GM21619 (cell line): ENCODE measurements at regions not wholly inside any gene's neighbourhood (a gene's known extent, or its start where the extent isn't known, plus 50 kb on each side); places are given as distances from the start of the nearest gene placed in this dataset.
"Not testable (repeated sequence)": the region's sequence is repeated elsewhere in the genome, so short reads cannot be mapped to it uniquely, and the experiment has no call there.

ENCODE experiments used
- ATAC-seq: cut with Tn5 transposase; IDR thresholded peaks from one replicate; pipeline ENCODE4 v1.9.1; 2021; ENCODE audit not compliant: unreplicated experiment

DNA sequence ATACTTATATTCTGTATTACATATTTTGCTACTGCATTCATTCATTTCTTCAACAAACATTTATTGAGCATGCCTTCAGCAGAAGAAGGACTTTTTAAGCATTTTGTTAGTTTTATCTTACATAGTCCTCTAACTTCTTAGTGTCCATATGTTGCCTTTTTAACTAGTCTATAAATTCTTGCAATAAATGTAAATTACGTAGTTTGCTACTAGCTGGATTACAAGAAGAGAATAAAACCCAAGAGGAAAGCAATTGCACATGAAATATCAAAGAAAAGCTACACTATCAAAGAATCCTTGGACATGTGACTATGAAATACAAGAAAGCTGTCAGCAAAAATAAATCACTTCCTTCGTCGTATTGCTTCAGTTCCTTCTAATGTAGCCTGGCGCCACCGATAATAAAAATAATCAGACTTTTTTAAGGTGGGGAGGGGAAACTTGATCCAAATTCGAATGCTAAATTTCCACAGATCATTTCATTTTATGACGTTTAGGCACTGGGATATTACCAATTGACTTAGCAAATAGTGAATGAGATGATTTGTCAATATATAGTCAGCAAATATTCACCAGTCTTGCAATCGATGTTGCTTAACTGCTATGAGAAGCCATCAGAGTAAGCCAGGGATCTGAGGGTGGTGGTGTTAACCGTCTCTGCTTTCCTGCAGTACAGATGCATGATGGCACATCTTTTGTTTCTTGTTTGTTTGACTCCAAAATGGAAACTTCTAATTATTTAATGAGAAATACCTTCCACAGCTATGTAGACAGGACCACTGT, 258.7 kb upstream of the EXOC2 start:
- no peak for ATAC-seq

DNA sequence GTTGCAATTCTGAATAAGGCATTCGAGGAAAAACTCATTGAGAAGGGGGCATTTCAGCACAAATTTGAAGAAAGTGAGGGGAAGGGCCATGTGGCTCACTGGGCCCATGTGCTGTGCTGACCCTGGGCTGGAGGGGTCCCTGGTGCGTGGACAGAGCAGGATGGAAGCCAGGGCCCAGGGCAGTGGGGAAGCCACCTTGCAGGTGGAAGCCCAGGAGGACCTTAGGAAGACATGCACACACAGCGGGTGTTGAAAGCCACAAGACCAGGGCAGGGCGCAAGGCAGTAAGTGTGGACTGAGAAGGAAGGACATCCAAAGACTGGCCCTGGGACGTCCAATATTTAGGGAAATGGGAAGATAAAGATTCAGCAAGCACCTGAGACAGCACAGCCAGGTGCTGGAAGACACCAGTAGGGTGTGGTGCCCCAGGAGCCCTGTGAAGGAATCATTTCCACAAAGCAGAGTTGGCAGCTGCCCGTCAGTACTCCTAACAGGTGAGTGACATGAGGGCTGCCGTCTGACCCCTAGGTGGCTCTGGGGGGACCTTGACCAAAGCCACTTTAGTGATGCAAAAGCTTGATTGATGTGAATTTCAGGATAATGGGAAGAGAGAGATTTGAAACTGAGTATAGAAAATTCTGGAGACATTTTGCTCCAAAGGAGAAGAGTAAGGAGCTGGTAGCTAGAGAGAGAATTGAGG, 254.4 kb upstream of the EXOC2 start:
- ATAC-seq: no peak

DNA sequence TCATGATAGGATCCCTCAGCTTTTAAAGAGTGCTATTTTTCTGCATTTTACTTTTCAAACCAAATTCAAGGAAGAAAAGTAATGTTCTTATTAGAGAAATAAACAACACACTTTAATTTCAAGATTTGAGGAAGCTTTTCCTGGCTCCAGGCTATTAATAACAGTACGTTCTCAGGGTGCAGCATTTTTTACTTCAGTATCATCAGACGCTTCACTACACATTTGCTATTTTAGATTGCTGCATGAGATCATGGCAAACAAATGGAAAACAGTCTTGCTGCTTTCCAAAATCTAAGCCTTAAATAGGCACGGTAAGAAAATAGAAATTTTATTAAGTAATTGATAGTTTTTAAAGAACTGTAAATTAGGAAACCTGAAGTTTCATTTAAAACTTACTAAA, 253.6 kb upstream of the EXOC2 start:
- no peak for ATAC-seq

DNA sequence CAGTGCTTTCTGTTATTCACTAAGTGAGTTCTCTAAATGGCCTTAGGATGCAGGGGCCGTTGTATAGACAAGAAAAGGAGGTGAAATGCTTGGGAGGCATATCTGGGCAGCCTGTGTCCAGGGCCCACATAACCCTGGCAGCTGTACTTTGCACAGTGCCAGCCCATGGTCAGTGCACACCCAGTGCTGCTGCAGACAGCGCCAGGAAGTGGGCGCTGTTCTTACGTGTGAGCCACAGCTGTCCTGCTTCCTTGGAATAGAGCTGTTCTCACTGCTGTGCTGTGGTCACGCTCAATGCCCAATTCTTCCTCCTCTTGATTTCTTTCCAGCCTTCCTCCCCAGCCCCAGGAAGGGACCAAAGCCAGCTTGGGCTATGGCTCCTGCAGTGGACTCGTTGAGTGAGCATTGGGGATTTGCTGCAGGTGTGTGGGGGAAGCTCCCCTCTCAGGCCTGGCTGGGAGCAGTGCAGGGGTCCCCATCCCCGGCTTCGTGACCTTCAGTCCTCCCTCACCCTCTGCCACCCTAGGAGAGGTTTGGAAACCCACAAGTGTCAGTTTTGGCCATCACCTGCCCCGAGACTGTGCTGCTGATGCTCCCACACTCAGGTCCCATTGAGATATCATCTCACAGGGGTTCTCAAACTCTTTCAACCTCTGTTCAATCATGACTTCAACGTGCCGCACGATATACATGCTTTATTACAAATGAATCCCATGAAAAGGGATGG, 246.8 kb upstream of the EXOC2 start:
- no peak for ATAC-seq

DNA sequence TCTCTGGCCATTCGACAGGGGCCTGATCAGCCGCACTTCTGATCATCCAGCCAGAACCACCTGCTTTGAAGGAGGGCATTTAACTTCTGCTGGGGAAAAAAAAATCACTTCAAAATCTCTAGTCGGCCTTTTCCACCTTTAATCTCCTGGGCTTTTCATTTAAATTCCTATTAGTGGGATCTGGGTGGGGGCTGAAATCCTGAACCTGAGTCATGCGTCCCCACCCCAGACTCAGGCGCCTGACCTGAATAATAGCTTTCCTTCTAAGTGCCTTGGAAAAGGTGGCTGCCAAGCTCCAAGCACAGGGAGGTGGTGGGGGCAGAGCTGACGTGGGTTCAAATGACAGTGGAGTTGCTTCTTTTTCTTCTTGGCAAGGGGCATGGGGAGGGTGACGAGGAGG, 246.0 kb upstream of the EXOC2 start:
- ATAC-seq: no peak

DNA sequence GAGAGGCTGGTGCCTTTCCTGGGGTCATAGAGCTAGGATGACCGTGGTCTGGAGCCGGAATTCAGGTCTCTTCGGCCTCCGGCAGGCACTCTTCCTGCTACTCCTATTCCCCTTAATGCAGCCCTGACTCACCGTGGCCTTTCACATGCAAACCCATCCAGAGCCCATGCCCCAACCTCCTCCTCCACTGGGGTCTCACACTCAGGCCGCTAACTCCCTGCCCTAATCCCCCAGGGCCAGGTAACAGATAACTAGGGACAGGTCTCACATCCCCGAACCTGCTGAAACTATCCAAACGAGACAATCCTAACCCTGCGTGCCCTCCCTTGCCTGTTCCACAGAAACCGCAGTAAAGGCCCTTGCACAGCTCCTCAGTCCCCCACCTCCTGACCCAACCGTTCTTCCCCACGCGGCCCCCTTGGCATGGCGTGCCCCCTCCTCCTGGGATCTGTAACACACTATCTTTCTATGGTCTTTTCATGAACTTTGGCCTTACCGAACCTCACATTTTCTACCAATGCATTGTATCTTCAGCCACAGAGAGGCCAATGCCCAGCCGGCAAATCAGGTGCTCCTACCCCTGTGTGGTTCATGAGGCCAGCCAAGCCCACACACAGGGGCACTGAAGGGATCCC, 245.4 kb upstream of the EXOC2 start:
- ATAC-seq: no peak

DNA sequence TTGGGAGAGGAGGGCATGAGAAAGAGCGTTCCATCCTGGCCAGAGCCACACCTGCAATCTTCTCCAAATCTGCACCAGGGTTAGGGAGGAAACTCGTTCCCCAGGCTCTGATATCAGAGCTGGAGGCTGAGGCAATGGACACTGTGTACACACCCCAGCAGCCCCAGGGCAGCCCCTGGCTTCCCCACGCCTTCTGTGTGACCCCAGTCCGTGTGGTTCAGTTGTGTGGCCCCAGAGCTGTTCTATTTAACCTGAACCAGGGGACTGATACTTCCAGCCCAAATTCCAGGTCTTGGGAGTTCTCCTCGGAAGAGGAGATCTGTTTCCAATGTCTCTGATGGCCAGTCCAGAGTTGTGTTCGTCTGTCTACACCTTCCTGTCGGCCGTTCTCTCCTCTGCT, 242.6 kb upstream of the EXOC2 start:
- no peak for ATAC-seq

DNA sequence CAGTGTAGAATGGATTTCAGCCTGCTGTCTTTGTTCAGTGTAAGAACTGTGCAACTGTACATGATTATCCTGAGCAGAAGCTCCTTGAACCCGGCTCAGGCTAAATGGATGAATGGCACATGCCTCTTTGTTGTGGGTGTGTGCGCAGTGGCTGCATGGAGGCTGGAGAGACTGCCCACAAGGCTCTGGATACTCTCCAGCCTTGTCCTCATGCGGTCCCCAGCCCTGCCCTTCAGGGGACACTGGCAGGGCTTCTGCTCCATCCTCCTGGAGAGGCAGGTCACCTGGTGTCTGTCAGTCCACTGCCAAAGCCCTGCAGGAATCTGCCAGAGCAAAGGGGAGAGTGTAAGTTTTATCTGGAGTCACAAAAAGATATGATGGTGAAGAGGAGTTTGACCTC, 241.7 kb upstream of the EXOC2 start:
- no peak for ATAC-seq

DNA sequence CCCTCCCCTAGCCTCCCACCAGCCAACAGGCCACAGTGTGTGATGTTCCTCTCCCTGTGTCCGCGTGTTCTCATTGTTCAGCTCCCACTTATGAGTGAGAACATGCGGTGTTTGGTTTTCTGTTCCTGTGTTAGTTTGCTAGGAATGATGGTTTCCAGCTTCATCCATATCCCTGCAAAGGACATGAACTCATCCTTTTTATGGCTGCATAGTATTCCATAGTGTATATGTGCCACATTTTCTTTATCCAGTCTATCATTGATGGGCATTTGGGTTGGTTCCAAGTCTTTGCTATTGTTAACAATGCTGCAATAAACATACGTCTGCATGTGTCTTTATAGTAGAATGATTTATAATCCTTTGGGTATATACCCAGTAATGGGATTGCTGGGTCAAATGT, 239.0 kb upstream of the EXOC2 start:
- not testable (repeated sequence) for ATAC-seq

DNA sequence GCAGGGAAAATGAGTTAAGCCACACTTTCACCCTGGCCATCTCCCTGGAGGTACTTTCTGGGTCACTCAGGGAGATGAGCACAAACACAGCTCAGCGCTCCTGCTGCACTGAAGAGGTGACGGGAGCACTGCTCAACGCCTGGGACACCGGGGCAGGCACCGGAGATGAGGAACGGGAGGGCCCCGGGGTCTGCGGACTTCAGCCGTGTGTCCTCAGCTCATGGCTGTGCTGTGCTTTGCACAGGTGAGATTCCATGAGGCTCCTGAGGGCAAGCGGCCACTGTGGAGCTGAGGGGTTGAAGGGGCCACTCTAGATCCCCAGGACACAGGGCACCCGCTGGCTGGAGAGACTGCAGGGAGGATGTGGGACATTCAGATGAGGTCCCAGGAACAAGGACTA, 234.2 kb upstream of the EXOC2 start:
- no peak for ATAC-seq

DNA sequence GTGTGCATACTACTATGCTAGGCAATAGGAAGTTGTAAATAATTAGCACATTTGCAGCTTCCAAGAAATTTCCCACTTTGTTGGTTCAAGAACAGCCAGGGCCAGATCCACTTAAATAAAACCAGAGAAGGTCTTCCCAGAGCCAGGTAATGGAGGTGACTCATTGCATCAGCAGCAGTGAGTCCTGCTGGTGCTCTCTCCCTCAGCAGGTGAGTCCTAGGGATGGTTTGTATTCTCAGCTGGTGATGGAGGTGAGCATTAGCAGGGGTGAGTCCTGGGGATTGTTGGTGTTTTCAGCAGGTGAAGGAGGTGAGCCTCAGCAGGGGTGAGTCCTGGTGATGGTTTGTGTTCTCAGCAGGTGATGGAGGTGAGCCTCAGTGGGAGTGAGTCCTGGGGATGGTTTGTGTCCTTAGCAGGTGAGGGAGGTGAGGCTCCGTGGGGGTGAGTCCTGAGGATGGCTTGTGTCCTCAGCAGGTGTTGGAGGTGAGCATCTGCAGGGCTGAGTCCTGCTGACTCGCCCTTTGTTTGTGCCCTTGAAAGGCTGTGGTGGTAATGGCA, 232.8 kb upstream of the EXOC2 start:
- no peak for ATAC-seq

DNA sequence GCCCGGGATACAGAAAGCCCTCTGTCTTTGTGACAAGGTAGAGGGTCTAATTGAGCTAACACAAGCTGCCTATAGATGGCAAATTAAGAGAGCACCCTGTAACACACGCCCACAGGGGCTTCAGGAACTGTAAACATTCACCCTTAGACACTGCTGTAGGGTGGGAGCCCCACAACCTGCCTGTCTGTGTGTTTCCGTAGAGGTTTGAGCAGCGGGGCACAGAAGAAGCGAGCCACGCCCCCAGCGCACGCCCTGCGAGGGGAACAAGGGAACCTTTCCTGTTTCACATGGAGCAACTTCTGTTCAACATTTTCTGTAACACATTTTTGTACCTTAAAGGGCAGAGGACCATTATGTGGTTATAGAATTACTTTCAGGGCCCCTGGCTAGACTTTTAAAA, 231.7 kb upstream of the EXOC2 start:
- no peak for ATAC-seq

DNA sequence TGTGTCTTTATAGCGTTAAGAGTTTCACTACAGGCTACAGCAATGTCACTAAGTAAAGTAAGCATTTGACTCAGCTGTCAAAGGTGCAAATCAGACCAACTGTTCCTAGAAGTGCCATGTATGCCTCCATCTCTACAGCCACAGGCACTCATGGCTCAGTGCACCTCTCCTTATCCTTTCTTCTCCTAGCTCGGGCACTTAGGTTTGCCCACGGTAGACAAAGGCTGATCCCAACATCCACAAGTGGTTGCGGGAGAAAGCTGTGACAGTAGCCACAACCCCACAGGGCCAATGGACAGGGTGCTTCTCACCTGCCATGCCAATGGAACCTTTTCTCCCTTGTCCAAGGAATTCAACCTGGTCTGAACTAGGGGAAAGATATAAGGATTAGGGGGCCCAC, 228.5 kb upstream of the EXOC2 start:
- no peak for ATAC-seq

DNA sequence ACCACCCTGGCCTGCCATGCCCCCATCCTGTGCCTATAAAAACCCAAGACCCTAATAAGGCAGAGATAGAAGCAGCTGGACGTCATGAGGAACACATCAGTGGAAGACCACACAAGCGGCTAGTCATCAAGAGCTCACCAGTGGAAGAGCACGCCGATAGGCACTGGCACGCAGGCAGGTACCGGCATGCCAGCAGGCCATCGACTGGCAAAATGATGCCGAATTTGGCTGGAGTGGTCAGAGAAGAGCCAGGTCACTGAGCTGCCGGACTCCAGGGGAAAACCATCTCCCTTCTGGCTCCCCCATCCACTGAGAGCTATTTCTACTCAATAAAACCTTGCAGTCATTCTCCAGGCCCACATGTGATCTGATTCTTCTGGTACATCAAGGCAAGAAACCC, 227.6 kb upstream of the EXOC2 start:
- ATAC-seq: no peak

DNA sequence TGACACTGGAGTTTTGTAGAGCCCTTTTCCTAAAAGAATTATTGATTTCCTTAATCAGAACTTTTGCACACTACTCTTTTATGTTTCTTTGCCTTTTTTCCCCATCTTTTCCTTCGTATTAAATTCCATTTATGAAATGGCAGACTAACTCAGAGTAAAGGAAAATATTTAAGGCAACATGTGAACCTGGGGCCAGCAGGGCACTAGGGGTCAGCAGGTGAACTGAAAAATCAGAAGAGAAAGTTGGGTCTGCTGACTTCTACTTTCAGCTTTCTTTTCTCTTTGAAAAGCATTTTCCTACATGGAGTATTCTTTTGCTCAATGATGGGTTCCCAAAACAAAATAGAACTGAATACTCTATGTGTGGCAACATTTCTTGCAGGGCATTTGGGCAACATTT, 226.6 kb upstream of the EXOC2 start:
- ATAC-seq: no peak

DNA sequence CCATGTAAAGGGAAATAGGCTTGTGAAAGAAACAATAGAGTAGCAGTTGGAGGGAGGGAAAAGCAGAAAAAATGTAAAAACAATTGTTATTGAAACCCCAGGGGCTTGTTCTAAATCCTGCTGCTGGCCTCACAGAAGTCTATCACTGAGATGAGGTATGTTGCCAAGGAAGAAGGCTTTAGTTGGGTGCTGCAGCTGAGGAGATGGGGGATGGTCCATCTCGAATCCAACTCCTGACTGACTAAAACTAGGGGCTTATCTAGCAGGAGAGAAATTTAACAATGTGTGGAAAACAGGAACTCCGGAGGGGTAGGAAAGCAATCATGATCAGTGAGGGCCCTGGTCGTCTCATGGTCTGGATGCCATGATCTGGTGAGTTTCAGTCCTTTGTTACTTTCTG, 225.0 kb upstream of the EXOC2 start:
- no peak for ATAC-seq

DNA sequence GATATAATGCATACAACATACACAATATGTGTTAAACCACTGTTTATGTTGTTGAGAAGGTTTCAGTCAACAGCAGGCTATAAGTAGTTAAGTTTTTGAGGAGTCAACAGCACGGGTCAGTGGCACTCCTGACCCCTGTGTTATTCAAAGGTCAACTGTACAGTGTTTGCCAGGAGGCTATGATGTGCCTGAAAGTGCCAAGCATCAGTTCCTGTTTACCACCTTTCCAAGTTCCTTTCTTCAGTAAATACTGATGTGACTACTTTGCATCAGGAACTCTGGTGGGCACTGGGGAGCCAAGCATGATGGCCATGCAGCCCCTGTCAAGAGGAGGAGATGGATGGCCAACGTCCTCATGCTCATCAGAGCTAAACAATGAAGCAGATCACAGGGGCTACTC, 224.4 kb upstream of the EXOC2 start:
- no peak for ATAC-seq

DNA sequence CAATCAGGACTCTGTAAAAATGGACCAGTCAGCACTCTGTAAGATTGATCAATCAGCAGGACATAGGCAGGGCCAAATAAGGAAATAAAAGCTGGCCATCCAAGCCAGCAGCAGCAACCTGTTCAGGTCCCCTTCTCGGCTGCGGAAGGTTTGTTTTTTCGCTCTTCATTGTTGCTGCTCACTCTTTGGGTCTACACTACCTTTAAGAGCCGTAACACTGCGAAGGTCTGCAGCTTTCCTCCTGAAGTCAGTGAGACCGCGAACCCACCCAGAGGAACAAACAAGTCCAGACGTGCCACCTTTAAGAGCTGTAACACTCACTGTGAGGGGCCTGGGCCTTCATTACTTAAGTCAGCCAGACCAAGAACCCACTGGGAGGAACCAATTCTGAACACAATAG, 223.2 kb upstream of the EXOC2 start:
- ATAC-seq: no peak

DNA sequence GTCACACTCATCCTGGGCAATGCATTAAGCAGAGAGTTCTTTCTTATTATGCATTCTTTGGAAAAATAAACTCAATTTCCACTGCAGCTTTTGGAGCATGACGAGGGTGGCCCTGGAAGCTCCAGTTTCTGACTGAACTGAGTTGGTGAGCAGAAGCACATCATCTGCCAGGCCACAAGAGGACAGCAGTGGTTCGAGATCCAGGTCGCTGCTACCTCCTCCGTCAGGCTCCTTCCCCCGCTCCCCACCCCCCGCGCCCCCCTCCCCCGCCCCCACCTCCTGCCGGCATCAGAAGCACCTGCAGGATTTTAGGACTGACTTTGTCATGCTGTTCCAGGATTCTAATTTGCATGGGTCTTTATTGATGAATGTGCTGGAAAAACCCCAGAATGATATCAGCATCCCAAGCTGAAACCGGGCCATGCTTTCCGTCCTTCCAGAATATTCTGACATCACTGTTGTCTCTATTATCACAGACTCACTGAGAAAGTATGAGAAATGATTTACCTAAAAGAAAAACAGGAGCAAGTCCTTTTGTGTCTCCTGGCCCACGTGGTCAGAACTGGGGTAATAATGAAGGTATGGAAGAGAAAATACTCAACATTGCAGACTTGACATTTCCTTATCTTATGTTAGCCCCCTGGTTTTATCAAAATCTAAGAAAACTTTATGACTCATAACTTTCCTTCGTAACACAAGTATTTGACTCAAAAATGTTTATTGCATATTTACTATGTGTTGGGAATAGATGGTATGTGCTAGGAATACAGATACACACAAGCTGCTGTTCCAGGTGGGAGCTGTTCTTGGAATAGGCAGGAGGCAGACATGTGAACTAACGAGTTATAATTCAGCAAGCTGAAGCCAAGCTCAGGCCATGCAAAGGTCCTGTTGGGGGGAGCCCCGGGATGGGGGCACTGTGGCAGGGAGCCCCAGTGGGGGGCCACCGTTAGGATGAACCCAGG, 220.2 kb upstream of the EXOC2 start:
- no peak for ATAC-seq

DNA sequence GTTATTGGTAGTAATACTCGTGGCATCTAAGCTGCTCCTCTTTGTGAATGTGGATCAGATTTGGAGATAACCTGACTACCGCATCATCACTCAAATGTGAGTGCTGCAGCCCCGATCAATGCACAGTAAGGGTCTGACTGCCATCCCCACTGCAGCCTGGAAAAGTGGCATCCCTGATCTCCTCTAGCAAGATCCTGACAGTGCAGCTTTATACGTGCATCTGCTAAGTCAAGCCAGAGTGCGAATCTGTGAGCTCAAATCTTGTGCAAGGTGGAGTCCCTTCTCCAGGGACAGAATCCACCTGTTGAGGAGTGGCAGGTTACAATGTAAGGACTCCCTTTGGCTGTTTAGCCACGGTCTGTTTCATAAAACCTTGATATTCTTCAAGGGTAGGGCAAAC, 215.0 kb upstream of the EXOC2 start:
- ATAC-seq: no peak
